Muscle of leg (tissue), 3 donors: ENCODE measurements at regions not wholly inside any gene's neighbourhood (a gene's known extent, or its start where the extent isn't known, plus 50 kb on each side); places are given as distances from the start of the nearest gene placed in this dataset.

Experiments
- DNase-seq: peaks from one replicate; pipeline ENCODE4 v3.0.0; 2013
- H3K27ac ChIP-seq: one replicate; pipeline ENCODE4 v1.5.1; 2013; ENCODE audit warnings: mild to moderate bottlenecking, low read length, control low read depth
- H3K27me3 ChIP-seq: one replicate; pipeline ENCODE4 v1.6.1; 2013; ENCODE audit warnings: low read length; ENCODE audit not compliant: control insufficient read depth, insufficient read depth
- H3K36me3 ChIP-seq: one replicate; pipeline ENCODE4 v1.6.1; 2013; ENCODE audit warnings: low read length; ENCODE audit not compliant: control insufficient read depth, insufficient read depth
- H3K4me1 ChIP-seq: one replicate; pipeline ENCODE4 v1.6.1; 2013; ENCODE audit warnings: low read length; ENCODE audit not compliant: control insufficient read depth, insufficient read depth
- H3K4me3 ChIP-seq: one replicate; pipeline ENCODE4 v1.5.1; 2013; ENCODE audit warnings: low read length, control low read depth
- H3K9me3 ChIP-seq: replicated peaks from 2 replicates; pipeline ENCODE4 v1.6.1; 2013; ENCODE audit warnings: low read depth, low read length; ENCODE audit not compliant: control insufficient read depth
- WGBS: methylation state at CpG from one replicate; pipeline ENCODE4 v1.1.5; 2013; ENCODE audit warnings: missing lambda C conversion rate; ENCODE audit not compliant: insufficient coverage; 5-methylcytosine and 5-hydroxymethylcytosine counted together

GRCh38 chr11:104259121-104259610, 95.2 kb upstream of the PDGFD start:
- no peaks in the 10 kb centered on the region for H3K36me3 ChIP-seq
- DNase-seq: no peak
- H3K27me3 ChIP-seq: no peaks in the 10 kb centered on the region
- H3K4me3 ChIP-seq: no peak overlapping the region
- no peak overlapping the region for H3K27ac ChIP-seq
- no peaks in the 10 kb centered on the region for H3K9me3 ChIP-seq
- WGBS: 100% methylated on average over 1 of the region's 4 CpGs
- H3K4me1 ChIP-seq: no peaks in the 10 kb centered on the region

DNA sequence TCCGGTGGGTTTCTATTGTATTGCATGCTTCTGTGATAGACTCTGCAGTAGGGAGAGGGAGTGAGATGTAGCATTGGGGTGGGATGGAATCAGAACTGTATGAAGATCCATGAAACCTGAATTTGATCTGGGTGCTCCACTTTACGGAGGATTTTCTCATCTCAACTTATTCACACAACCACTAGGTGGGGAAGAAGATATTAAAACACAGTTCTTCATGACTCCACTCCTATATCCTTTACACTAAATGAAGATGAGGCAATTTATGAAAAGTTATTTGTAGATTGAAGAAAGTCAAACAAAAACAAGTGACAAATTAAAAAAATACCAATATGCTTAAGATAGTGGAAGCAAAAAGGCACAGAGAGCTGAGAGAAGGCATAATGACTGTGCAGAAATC, 92.6 kb upstream of the PDGFD start:
- peak; percentile 31 for DNase-seq
- H3K4me1 ChIP-seq: no peaks in the 10 kb centered on the region
- no peaks in the 10 kb centered on the region for H3K27me3 ChIP-seq
- 83% methylated on average over 1 of the region's 2 CpGs for WGBS
- no peak overlapping the region for H3K27ac ChIP-seq
- H3K4me3 ChIP-seq: no peak overlapping the region
- H3K9me3 ChIP-seq: no peaks in the 10 kb centered on the region
- no peaks in the 10 kb centered on the region for H3K36me3 ChIP-seq

- no peak overlapping the region for H3K4me3 ChIP-seq
- no peaks in the 10 kb centered on the region for H3K36me3 ChIP-seq
- H3K4me1 ChIP-seq: no peaks in the 10 kb centered on the region
- H3K27me3 ChIP-seq: no peaks in the 10 kb centered on the region
- no peak for DNase-seq
- WGBS: 54% methylated on average over 6 of the region's 8 CpGs
- no peaks in the 10 kb centered on the region for H3K9me3 ChIP-seq
- H3K27ac ChIP-seq: no peak overlapping the region
These were observed 90.4 kb upstream of the PDGFD start for GRCh38 chr11:104254347-104254746.

DNA sequence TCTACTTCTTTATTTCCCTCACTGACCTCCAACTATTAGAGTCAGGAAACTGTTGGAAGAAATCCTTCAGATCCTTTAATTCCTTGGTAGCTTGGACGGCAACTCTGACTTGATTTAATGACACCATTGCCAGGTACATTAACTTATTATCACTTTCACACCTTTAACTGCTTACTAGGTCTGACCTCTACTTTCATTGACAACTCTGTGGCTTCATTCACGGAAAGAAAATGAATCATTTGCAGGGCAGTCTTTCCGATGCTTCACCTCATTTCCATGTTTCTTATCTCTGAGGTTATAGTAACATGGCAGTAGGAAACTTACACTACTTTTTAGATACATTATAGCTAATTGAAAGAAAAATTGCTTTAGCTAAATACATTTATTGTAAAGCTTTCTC, 82.6 kb upstream of the PDGFD start:
- Histone ChIP-seq H3K27ac (no peak overlapping the region), H3K9me3 (no peaks in the 10 kb centered on the region), H3K27me3 (no peaks in the 10 kb centered on the region), H3K4me1 (no peaks in the 10 kb centered on the region), H3K4me3 (no peak overlapping the region), H3K36me3 (no peaks in the 10 kb centered on the region)
- WGBS: 80% methylated on average over 1 of the region's 3 CpGs
- DNase-seq: no peak

DNA sequence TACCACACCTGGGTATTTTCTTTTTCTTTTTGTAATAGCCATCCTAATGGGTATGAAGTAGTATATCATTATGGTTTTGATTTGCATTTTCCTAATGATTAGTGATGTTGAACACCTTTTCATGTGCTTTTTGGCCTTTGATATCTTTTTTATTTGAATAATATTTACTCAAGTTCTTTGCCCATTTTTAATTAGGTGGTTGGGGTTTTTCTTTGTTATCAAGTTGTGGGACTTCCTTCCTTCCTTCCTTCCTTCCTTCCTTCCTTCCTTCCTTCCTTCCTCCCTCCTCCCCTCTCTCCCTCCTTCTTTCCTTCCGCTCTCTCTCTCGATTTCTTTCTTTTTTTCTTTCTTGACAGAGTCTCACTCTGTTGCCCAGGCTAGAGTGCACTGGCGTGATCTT, 75.0 kb upstream of the PDGFD start:
- Histone ChIP-seq H3K36me3 (no peaks in the 10 kb centered on the region), H3K4me3 (no peak overlapping the region), H3K4me1 (no peaks in the 10 kb centered on the region), H3K27ac (no peak overlapping the region), H3K9me3 (no peaks in the 10 kb centered on the region), H3K27me3 (no peaks in the 10 kb centered on the region)
- no peak for DNase-seq
- 95% methylated on average over 3 of the region's 3 CpGs for WGBS

DNA sequence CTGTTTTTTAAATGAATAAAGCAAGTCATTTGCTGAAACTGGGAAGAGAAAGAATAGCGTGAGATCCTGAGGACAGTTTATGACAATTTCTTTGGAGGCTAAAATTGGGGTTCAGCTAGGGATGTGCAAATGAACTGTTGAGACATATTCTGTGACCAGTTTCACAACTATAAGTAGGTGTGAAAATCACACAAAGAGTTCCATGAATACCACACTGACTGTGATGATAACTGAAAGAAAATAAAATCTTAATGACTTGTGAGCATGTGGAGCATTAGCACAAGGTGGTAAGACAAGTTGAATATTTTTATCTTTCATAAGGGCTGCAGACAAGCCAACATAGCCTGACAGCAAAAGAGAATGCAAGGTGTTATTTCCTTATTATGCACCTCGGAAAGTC, 61.1 kb upstream of the PDGFD start:
- no peak for DNase-seq
- Histone ChIP-seq H3K36me3 (no peaks in the 10 kb centered on the region), H3K27ac (no peak overlapping the region), H3K9me3 (no peaks in the 10 kb centered on the region), H3K4me3 (no peak overlapping the region), H3K27me3 (no peaks in the 10 kb centered on the region), H3K4me1 (no peaks in the 10 kb centered on the region)
- WGBS: 94% methylated on average over 2 of the region's 2 CpGs

- Histone ChIP-seq H3K9me3 (no peaks in the 10 kb centered on the region), H3K27me3 (no peaks in the 10 kb centered on the region), H3K27ac (no peak overlapping the region), H3K4me3 (no peak overlapping the region), H3K36me3 (no peaks in the 10 kb centered on the region), H3K4me1 (no peaks in the 10 kb centered on the region)
- 81% methylated on average over 2 of the region's 4 CpGs for WGBS
- no peak for DNase-seq
These were observed 58.5 kb upstream of the PDGFD start for GRCh38 chr11:104222464-104222863.

DNA sequence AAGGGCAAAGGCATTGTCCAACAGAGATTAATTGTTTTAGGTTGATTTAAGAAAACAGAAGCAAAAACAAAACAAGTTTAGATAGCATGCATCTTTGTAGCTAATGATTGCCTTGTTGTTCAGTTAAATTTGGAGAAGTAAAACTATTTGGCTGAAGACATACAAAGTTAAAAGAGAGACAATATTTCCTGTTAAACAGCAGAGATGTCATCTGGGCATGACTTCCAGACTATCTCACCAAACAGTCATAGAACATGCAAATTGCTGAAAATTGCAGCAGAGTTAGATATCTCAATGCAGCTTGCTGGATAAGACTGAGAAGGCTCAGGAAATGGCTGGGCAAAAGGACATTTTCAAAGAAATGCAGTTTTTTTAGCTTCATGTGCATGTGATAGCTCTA, 57.5 kb upstream of the PDGFD start:
- Histone ChIP-seq H3K4me3 (no peak overlapping the region), H3K36me3 (no peaks in the 10 kb centered on the region), H3K9me3 (no peaks in the 10 kb centered on the region), H3K27me3 (no peaks in the 10 kb centered on the region), H3K4me1 (no peaks in the 10 kb centered on the region), H3K27ac (no peak overlapping the region)
- no peak for DNase-seq

- Histone ChIP-seq H3K4me1 (no peaks in the 10 kb centered on the region), H3K27ac (no peak overlapping the region), H3K36me3 (no peaks in the 10 kb centered on the region), H3K9me3 (no peaks in the 10 kb centered on the region), H3K4me3 (no peak overlapping the region), H3K27me3 (no peaks in the 10 kb centered on the region)
- peak; percentile 91 for DNase-seq
- WGBS: no CpG with 5 or more reads among the region's 3 CpGs
These were observed 55.1 kb upstream of the PDGFD start for GRCh38 chr11:104219096-104219495.

GRCh38 chr11:104214517-104214916, 50.6 kb upstream of the PDGFD start:
- H3K27ac ChIP-seq: no peak overlapping the region
- no CpG with 5 or more reads among the region's 3 CpGs for WGBS

More at GRCh38 chr11:104214517-104214916, 50.6 kb upstream of the PDGFD start:
- Histone ChIP-seq H3K9me3 (no peaks in the 10 kb centered on the region), H3K36me3 (no peaks in the 10 kb centered on the region), H3K4me3 (no peak overlapping the region), H3K27me3 (no peaks in the 10 kb centered on the region), H3K4me1 (no peaks in the 10 kb centered on the region)
- DNase-seq: no peak
